Brain pericyte (primary cell): ENCODE measurements at regions not wholly inside any gene's neighbourhood (a gene's known extent, or its start where the extent isn't known, plus 50 kb on each side); places are given as distances from the start of the nearest gene placed in this dataset.
"Not testable (repeated sequence)": the region's sequence is repeated elsewhere in the genome, so short reads cannot be mapped to it uniquely, and the experiment has no call there.

ENCODE experiments used
- DNase-seq: peaks from one replicate; pipeline ENCODE4 v3.0.0-alpha.2; 2012; ENCODE audit warnings: low read depth, low spot score

GRCh38 chr2:39874236-39874635 is 95.2 kb upstream of the THUMPD2 start:
- no peak for DNase-seq

GRCh38 chr2:39873586-39873985 is 94.5 kb upstream of the THUMPD2 start:
- DNase-seq: no peak

DNA sequence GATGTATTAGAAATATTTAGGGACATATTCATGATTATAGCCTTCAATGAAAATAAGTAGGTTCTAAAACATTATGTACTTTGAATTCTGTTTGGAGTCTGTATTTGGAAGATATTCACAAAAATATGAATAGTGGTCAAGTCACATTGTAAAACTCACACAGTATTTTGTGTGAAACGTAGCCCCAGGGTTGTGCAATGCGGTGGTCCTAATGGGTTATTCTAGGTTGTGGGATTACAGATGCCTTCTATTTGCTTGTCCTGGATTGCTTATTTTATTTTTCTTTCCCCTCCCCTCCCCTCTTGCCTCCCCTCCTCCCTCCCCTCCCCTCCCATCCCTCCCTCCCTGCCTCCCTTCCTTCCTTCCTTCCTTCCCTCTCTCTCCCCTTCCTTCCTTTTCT is 93.7 kb upstream of the THUMPD2 start:
- no peak for DNase-seq

- no peak for DNase-seq
Measured at GRCh38 chr2:39871291-39871761, 92.3 kb upstream of the THUMPD2 start.

DNA sequence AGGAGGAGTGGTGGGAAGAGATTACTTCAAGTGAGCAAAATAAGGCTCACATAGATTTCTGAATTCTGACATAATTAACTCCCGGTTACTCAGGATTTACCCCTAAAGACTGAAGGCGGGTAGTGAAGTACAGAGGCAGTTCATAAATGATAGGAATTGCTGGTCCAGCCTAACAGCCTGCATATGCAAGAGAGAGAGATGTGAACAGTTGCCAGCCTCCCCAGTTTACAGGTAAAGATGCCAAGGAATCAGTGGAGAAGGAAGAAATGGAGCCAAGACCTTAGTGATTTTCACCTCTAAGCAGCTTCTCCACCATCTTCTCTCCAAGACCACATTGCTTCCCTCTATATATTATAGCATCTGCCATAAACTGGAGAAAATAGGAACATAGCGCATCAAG is 91.8 kb upstream of the THUMPD2 start:
- DNase-seq: no peak

DNA sequence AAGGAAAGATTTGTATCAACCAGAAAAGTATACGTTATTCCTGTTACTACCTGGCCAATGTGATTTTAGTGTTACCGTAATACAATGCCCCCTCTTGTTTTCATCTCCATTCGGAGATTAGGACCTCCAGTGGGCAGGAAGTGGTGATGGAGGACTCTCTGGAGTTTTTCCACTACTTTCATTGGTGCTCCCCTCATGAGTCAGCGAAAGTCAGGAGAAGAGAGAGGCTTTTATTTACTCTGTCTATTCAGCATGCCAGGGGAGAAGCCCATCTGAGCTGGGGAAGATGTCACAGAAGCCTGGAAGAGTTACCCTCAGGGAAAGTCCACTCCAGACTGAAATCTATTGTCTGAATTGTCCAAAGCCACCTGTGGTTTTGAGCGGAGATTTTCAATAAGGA is 88.2 kb upstream of the THUMPD2 start:
- no peak for DNase-seq

DNA sequence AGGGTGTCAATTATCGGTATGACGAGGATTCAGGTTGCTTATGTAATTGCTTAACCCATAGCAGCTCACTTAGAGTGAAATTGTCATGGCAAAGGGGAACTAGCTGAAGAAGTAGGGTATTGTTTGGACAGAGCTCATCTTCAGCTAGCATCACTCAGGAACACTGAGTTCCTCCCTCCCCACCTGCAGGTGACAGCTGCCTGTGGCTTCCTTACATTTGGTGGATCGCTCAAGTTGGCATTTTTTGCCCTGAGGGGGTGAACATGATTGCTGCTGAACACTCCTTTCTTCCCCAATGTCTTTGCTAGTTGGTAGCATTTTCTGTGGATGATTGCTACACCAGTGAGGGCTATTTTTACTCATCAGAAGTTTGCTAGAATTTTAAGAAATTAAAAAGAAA is 86.7 kb upstream of the THUMPD2 start:
- no peak for DNase-seq

DNA sequence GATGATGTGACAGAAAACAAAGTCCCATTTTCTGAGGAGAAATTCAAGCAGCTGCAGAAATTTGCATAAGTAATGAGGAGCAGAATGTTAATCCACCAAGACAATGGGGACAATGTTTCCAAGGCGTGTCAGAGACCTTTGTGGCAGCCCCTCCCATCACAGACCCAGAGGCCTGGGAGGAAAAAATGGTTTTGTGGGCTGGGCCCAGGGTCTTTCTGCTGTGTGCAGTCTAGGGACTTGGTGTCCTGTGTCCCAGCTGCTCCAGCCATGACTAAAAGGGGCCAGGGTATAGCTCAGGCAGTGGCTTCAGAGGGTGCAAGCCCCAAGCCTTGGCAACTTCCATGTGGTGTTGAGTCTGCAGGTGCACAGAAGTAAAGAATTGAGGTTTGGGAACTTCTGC is 84.6 kb upstream of the THUMPD2 start:
- not testable (repeated sequence) for DNase-seq

- no peak for DNase-seq
Measured at GRCh38 chr2:39860538-39860937, 81.5 kb upstream of the THUMPD2 start.

DNA sequence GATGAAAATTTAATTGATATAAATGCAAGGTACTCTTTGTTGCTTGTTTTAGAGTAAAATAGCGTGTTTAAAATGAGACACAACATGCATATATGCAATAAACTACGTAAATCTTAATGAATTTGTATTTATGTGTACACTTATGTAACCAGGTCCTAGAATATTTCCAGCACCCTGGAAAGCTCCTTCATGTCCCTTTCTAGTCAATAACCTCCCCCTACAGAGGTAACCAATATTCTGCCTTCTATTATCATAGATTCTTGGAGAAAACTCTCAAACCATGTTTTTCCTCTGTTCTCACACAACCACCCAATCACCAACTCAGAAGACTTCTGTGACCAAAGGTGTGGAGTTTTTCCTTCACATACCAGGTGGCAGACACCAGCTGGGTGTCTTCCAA is 79.6 kb upstream of the THUMPD2 start:
- no peak for DNase-seq

GRCh38 chr2:39855856-39856255 is 76.8 kb upstream of the THUMPD2 start:
- no peak for DNase-seq

DNA sequence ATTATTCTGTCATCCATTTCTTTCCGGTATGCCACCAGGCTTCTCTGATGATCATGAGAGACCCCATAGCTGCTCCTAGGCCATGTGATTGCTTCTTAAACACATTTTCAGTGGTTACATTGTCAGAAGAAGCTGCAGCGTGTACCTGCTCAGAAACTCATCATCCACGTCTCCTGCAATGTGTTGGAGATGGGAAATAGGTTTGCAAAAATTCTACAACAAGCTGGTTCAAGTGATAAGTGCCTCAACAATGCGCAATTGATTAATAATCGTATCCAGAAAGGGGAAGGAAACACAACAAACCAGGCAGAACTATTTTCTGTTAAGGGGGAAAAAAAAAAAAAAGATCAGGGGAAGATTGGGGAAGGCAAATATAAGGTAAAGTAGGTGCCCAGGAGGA is 75.7 kb upstream of the THUMPD2 start:
- no peak for DNase-seq

DNA sequence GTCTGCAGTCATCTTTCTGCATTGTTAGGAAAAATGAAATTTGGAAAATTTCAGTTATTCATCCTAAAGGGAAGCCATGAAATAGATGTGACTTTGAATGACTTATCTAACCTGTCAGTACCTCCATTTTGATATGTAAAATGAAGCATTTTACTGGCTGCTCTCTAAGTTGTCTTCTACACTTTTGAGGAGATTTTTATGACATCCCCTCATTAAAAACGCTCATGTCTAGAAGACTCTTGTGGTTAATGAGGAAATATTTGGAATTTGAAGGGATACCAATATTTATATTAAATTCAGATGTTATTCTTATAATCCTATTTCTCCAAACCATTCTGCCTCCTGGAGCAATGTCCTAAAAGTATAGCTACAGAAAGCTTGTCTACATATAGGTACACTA is 73.8 kb upstream of the THUMPD2 start:
- no peak for DNase-seq

DNA sequence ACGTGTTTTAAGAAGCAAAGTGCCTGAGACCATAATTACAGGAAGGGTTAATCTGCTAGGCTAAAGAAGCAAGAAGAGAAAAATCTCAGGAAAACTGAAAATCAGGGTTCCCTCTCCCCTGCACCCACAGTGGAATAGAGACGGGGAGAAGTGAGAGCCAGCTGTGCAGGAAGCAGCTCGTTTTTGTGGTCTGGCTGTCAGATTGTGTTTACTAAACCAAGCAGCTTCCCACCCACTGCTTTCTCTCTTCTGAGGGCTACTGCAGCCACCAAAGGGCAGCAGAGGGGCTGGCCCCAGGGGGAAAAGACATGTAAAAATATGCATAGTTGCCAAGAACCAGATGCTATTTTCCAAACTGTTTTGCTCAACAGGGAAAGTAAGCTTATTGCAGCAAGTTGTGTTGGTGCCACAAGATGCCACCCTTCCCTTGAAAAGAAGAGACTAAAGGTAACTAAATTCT is 72.6 kb upstream of the THUMPD2 start:
- peak; percentile 24 for DNase-seq

- no peak for DNase-seq
Measured at GRCh38 chr2:39851251-39851650, 72.2 kb upstream of the THUMPD2 start.

- DNase-seq: no peak
Measured at GRCh38 chr2:39849982-39850526, 71.0 kb upstream of the THUMPD2 start.

DNA sequence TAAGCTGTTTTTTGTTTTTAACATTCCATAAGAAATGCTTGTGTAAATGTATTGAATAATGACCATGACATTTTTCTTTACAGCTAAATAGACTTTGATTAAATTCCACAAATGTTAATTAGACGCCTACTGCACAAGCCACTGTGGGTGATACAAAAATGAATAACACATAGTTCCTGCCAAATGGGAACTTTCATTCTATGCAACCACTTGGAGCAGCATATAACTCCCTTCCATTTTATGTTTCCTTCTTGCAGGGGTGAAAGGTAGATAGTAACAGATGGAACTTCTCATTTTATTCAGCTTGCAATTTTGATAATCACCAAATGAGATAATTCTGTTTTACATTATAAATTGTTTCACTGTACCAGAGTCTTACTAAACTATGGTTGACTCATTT is 70.0 kb upstream of the THUMPD2 start:
- no peak for DNase-seq

DNA sequence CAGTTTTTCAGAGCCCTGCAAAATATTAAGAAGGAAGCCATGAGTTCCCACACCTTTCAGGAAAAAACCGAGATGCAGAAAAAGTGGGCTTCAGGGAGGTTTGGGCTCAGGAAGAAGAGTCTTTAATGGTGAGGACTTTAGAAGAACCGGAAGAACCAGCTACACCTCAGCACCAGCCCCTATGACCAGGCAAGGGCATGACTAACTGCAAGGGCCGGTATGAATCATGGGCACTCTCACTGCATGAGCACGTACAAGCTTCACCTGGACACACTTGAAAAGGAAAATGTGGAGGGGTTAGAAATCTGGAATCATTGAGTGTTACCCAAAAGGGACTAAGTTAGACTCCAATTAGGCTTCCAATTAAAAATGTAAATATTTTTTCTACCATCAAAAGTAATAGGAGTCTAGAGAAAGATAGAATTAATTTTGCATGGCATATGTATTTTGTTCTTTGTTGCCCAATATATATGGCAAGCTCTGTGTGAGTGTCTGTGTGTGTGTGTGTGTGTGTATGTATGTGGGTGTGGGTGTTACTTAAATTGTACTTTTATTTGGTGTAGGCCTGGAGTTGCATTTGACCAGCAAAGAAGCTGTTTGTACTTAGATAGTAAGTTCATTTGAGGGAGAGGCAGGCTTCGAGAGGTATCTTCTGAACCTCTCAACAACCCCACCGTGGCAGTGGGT is 66.5 kb upstream of the THUMPD2 start:
- DNase-seq: no peak

GRCh38 chr2:39839261-39839848 is 60.3 kb upstream of the THUMPD2 start:
- no peak for DNase-seq

DNA sequence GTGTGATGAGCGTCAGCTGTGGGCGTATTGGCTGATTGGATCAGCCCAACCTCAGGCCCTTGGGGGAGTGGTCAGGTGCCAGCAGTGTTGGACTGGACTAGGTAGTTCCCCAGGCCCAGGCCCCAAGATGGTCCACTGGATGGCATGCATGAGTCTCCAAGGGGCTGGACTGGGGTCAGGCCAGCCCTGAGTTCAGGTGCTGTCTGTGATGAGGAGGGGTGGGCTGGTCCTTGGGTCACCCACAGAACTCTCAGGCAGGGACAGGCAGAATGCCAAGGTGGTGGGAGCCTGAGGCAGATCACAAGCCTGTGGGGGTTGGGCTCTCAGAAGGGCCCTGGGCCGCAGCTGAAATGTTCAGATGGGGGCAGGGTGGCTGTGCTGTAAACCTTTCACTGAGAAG is 59.5 kb upstream of the THUMPD2 start:
- no peak for DNase-seq

DNA sequence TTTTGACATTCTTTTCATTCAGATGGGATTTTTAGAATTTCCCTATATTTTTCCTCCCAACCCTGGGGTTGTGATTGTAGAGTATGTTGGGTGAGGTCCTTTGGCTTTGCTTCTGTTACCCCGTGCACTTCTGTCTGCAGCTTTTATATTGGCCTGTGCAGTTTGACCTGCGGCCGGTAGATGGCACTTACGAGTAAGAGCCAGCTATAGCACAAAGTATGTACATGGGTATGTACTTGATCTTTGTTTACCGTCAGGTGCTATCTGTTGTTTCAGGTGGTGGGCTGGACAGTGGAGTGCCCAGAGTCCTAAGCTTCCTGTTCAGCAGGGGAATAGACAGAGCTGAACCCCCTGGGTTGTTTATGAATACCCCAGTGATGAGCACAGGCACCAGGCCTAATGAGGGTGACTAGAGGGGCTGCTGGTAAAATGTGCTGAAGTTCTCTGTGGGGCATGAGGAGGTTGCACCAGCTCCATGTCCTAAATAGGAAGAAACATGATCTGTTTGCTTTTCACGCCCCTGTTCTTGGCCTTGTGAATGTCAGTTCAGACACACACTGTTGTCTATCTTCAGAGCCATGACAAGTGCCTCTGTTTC is 58.9 kb upstream of the THUMPD2 start:
- DNase-seq: no peak

DNA sequence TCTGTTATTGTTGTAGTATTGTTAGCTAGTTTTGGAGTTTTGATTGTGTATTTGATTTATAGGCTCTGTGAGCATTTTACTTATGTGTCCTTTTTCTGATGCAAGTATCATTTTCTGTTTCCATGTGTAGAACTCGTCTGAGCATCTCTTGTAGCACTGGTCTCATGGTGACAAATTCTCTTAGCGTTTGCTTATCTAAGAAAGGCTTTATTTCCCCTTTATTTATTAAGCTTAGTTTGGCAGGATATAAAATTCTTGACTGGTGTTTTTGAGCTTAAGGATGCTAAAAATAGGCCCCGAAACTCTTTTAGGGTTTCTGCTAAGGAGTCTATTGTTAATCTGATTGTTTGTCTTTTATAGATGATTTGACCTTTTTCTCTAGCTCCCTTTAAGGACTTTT is 57.6 kb upstream of the THUMPD2 start:
- no peak for DNase-seq

DNA sequence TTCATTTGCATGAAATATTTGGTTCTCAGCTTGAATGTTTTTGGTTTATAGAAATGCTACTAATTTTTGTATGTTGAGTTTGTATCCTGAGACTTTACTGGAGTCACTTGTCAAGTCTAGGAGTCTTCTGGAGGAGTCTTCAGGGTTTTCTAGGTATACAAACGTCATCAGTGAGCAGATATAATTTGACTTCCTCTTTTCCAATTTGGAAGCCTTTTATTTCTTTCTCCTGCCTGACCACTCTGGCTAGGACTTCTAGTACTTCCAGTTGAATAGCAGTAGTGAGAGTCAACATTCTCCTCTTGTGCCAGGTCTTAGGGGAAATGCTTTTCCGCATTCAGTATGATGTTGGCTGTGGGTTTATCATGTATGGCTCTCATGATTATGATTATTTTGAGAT is 55.4 kb upstream of the THUMPD2 start:
- no peak for DNase-seq
